ENCODE measurements at regions not wholly inside any gene's neighbourhood (a gene's known extent, or its start where the extent isn't known, plus 50 kb on each side); places are given as distances from the start of the nearest gene placed in this dataset.

- TF ChIP-seq BHLHE40 (IDR thresholded peaks at IDR 0.05; ENCODE audit: borderline replicate concordance), result no peak
- TF ChIP-seq SUZ12 (IDR thresholded peaks at IDR 0.05), result no peak
- TF ChIP-seq HDGF (IDR thresholded peaks at IDR 0.05; ENCODE audit: borderline replicate concordance), result no peak
- TF ChIP-seq CTBP1 (IDR thresholded peaks at IDR 0.05; ENCODE audit: borderline replicate concordance), result no peak
- no peak for TF ChIP-seq SP1 (IDR thresholded peaks at IDR 0.05)
- no peak for TF ChIP-seq PKNOX1 (IDR thresholded peaks at IDR 0.05)
- TF ChIP-seq ELF4 (IDR thresholded peaks at IDR 0.05), result no peak
- TF ChIP-seq FOXM1 (IDR thresholded peaks at IDR 0.05; ENCODE audit: borderline replicate concordance), result no peak
- TF ChIP-seq L3MBTL2 (conservative IDR thresholded peaks at IDR 0.05), result no peak
- TF ChIP-seq FOXA1 (IDR thresholded peaks at IDR 0.05), result no peak
- no peak for TF ChIP-seq FOXK2 (IDR thresholded peaks at IDR 0.05)
- no peak for TF ChIP-seq ZNF384 (IDR thresholded peaks at IDR 0.05)
- TF ChIP-seq LEF1 (IDR thresholded peaks at IDR 0.05; ENCODE audit: borderline replicate concordance), result no peak
Measured at GRCh38 chrX:43559644-43560043, 96.5 kb upstream of the MAOA start.

Measured in HEK293T (cell line).